OCI-LY1 (cell line): ENCODE measurements at regions not wholly inside any gene's neighbourhood (a gene's known extent, or its start where the extent isn't known, plus 50 kb on each side); places are given as distances from the start of the nearest gene placed in this dataset.
"Not testable (repeated sequence)": the region's sequence is repeated elsewhere in the genome, so short reads cannot be mapped to it uniquely, and the experiment has no call there.

Experiments
- CTCF ChIP-seq: fragments of 200-600 bp; sonication (generic), shearing (Covaris generic); IDR thresholded peaks from 2 replicates; pipeline ENCODE4 v1.5.1; 2017; ENCODE audit warnings: mild to moderate bottlenecking, antibody characterized with exemption, low read length, moderate library complexity, mixed read lengths
- EZH2 ChIP-seq: fragments of 200-600 bp; sonication (generic), shearing (Covaris generic); IDR thresholded peaks from 2 replicates; pipeline ENCODE4 v1.8.0; 2017; ENCODE audit warnings: borderline replicate concordance, mixed run types, mild to moderate bottlenecking, antibody characterized with exemption, low read length, moderate library complexity, mixed read lengths

- not testable (repeated sequence) for TF ChIP-seq EZH2, CTCF
Observed at GRCh38 chrX:1105031-1105430, 107.4 kb downstream of the CRLF2 start.
